GM23248 (cell line): ENCODE measurements at regions not wholly inside any gene's neighbourhood (a gene's known extent, or its start where the extent isn't known, plus 50 kb on each side); places are given as distances from the start of the nearest gene placed in this dataset.

ENCODE experiments used
- EZH2 ChIP-seq: fragments of 200-600 bp; sonication (generic); IDR thresholded peaks from 2 replicates; pipeline ENCODE4 v1.6.1; 2018; ENCODE audit warnings: antibody characterized with exemption, mild to moderate bottlenecking; ENCODE audit not compliant: insufficient read depth, poor library complexity, severe bottlenecking
- EZH2phosphoT487 ChIP-seq: fragments of 200-600 bp; sonication (generic); IDR thresholded peaks from 2 replicates; pipeline ENCODE4 v1.6.1; 2018; ENCODE audit warnings: antibody characterized with exemption, moderate library complexity, mild to moderate bottlenecking, low read depth; ENCODE audit not compliant: insufficient read depth

DNA sequence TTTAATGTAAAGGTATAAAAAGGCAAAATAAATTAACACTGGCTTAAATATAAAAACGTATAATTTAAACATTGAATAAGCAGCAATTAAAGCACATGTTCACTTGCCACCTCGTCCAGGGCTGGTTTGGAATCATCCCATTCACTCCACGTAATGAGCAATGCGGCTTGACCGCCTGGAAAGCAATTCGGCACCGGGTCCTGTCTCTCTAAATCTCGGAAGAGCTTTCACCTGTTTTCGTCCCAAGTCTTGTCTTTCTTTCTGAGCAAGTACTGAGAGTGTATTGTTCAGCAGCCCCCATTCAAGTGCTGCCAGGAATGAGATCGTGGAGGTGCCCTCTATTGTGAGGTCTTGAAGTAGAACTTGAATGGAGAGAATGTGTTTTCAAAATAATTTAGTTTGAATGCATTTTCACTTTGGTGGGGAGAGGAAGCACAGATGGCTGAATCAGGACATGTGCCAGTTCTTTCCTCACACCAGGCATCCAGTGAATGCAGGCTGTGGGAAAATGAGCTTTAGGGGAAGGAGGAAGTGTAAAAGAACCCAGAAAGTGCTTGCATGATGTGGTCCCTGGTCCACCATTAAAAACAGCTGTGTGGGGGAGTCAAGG, 515.2 kb downstream of the REEP3 start:
- TF ChIP-seq EZH2phosphoT487 (no peak), EZH2 (no peak)
